Cerebellar nuclear complex (tissue), 1 donor: ENCODE measurements at regions not wholly inside any gene's neighbourhood (a gene's known extent, or its start where the extent isn't known, plus 50 kb on each side); places are given as distances from the start of the nearest gene placed in this dataset.
A peak's percentile ranks its signal among the peaks of the same experiment; 100 is the strongest.

ENCODE experiments used
- DNase-seq, 2 experiments: peaks; one replicate each; lab custom pipeline; 2025; lab: John Stamatoyannopoulos, UW

DNA sequence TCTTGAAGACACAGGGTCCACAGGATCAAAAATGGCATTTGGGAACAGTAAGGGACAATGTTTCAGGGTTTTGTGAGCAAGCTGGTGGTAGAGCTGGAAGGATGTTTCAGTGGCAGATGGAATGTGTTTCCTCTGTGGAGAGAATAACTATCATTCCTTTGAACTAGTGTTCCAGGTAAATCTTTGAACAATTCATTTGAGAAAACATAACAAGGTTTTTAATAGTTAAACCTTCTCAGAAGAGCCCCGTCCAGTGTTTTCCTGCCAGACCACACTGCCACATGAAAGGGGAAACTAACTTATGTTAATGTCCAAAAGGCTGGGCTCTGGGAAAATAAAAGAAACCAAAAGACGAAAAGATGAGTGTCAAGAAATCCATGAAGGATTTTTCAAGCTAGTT, 207.0 kb upstream of the ZNF462 start:
- no peak for DNase-seq

DNA sequence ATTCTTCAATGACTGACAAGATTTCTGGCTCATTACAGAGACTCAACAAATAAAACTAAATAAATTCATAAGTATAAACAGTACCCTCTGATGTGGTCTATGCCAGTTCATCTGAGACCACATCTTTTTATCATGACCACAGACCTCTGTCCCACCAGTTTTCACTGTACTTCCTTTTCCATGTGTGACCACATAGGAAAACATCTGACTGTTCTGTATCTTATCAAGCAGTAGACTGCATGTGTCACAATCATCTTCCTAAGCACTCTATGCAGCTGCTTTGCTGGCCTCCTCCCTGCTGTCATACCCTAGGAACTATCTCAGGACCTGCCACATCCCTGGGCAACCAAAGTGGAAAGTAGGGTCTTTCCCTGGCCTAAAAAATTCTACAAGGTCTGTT, 205.0 kb upstream of the ZNF462 start:
- no peak for DNase-seq

DNA sequence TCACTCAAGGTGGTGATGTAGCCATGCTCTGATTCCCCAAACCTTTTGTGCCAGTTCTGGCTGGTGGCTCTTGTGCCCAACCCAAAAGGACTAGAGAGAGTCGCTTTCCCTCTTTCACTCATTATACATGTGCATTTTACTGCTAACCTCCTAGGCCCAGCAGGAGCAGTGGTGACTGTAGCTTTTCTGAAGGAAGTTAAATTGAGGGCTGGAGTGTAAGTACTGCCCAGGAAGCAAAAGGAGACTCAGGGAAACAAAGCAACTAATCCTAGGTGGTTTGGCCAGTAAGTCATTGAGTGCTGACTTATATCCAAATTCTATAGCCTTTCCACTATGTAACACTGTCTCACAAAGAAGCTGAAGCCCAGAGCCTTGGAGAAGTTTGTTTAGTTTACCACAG, 194.4 kb upstream of the ZNF462 start:
- DNase-seq = no peak

DNA sequence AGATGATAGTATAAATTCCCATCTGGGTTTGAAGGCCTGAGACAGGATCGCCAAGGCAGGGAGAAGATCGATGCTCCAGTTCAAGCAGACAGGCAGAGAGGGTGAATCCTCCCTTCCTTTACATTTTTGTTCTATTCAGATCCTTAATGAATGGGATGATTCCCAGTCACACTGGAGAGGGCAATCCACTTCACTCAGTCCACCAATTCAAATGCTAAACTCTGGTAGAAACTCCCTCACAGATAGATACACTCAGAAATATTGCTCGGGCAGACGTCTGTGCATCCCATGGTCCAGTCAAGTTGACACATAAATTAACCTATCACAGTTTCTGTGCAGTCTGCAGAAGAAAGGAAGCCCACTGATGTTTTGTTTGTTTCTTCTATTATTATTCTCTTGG, 193.1 kb upstream of the ZNF462 start:
- DNase-seq = no peak

DNA sequence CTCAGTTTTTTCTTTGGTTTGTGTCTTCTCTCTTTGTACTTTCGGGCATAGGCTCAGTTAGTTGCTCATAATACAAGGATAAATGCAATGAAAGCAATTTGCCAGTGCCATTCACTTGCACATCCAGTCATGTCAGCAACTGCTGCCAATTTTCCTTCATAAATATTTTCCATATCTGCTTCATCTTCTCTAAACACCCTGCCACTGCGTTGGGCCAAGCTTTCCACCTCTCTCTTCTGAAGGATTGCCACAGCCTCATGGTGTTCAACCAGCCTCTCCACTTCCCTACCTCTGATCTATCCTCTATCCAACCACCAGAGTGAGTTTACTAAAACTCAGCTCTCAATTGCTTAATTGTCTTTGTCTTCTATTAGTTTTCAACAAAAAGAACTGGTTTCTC, 192.5 kb upstream of the ZNF462 start:
- DNase-seq = no peak

DNA sequence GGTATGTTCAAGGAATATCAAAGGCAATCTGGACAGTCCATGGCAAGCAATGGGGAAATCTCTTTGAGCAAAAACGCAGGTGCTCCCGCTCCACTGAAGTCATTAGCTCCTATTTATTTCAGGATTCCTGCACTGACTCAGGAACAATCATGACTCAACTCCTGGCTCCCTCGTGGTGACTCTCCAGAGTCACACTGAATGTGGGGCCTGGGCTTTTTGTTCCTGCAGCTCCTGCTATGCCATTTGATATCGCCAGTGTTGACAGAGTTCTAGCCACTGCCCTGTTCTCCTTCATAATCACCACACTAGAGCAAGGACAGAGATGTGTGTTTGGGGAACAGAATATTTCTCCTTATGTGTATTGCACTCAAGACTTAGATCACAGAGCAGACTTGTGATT, 187.2 kb upstream of the ZNF462 start:
- DNase-seq = no peak

DNA sequence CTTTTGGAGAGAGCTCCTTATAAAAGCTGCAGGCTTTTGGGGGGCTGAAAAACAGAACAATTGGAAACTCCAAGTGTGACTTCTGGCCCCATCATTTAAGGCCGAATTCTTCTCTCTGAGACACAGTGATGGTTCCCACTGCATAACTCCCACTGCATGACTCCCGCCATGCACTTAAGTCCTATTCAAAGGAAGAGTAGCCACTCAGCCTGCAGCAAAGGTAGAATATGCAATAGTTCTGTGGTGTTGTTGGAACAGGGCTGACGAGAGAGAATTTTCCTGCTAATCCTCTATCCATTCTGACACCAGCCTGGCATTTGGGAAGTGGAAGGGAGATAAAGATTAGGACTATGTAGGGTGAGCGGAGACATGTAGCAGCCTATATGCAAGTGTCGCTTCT, 185.6 kb upstream of the ZNF462 start:
- DNase-seq = no peak

DNA sequence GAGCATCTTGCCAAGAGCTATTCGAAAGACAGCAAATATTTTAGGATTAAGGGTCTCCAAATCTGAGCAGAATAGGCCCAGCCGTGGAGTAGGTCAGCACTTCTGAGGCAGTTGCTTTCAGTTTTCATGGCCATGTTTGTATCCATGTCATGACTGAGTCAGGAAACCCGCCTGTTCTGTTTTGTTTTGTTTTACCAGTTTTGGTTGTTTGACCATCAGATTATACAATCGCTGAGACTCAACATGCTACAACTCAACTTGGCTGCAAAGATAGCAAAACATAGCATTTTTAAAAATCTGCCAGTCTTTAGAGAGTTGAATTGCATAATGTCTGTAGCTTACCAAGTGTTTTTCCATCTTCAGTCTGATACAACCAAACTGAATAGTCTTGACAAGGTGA, 185.1 kb upstream of the ZNF462 start:
- DNase-seq = no peak

DNA sequence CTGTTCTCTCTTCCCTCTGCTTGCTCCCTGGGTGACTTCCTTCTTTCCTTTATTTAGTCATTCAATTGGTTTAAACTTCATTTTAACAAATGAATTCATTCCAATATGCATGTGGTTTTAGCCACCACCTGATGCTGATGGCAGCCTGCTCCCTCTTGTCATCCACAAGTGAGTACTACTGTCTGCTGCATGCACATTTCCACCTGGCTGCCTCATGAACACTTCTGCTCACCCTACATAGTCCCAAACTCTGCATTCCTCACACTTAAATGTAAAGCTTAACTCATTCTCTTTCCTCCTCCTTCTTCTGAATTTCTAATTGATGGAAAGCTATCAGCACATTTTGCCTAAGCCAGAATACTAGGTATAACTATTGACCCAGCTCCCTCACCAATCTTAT, 184.7 kb upstream of the ZNF462 start:
- DNase-seq = no peak

DNA sequence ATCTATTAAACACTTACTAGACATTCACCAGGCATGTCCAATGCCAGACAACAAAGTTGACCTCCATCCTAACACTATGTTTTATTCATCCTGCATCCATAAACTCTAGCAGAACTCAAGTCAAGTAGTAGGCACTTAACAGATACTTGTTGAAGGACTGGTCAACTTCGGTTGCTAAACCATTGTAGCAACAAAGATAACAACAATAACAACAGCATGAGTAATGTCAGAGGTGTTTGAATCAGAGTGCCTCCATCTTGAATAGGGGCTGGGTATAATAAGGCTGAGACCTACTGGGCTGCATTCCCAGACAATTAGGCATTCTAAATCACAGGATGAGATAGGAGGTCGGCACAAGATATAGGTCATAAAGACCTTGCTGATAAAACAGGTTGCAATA, 180.5 kb upstream of the ZNF462 start:
- no peak for DNase-seq

DNA sequence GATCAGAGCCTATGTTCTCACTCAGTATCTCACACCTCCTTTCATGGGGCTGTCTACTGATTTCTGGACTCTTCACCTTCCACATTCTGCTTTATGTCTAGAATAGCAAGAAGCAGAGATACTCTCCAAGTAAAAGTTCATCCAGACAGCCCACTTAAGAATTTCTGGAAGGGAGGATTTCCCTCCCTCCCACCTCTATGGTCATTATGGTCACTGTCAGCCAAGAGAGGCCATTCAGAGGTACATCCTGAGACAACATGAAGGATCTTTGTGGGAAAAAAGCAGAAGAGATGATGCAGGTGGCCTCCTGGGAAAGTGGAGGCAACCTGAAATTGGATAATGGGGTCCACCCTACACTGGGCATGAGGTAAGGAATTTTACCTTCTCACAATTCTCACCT, 179.5 kb upstream of the ZNF462 start:
- no peak for DNase-seq

DNA sequence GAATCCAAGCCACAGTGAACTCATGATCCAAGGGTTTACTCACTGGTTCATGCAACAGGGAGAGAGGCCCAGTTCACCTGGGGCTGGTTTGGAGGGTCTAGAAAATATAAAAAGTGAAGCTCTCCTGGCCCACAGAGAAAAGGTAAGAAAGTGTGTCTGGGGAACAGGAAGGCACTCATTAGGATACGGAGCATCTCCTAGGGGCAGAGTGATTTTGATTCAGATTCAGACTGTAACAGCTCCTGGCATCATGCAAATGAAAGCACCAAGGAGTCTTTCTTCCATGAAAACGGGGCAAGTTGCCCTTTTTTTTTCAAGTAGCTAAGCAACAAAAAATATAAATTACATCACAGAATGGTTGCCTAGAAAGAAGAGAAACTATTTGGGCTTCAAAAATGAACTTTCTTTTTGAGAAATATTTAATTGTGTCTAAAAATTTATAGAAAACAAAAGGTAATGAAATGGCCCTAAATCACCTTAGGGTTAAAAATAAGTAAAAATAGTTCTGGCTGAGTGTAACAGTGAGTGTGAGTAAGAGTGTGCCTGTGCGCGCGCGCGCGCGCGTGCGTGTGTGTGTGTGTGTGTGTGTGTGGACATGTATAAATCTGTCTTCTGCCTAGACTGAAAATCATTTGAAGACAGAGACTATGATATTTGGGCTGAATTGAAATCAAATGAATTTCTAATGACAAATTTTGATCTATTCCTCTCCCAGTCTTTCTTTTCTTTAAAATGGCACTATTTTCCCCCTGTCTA, 177.8 kb upstream of the ZNF462 start:
- no peak for DNase-seq

DNA sequence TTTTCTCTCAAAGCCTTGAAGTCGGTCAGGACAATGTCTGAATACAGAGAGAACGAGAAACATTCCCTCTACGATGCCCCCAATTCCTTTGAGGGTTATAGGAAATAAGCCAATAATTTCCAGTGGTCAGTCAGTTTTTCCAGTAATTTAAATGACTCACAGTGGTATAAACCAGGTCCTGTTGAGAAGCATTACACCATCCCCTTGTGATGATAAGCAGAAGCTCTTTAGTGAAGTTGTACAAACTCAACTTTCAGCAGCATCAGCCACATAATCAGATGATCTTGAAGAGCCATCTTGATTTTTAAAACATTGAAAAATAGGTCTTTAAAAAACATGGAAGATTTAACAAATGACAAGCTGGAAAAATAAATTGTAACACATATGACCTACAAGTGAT, 173.9 kb upstream of the ZNF462 start:
- no peak for DNase-seq

DNA sequence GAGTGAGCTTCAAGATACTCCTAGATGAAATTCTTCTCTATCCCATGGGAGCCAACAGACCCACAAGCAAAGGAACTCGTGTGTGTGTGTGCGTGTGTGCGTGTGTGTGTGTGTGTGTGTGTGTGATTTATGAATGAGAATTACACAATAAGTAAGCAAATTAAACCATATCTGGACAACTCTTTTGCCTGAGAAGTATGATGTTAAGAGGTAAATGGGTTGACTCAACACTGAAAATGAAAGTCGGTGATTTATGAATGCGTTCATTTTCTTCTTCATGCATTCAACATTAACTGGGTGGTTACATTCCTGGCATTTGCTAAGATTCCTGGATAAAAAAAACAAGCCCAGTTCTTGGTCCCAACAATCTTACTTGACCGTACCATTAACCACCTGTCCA, 171.3 kb upstream of the ZNF462 start:
- no peak for DNase-seq

DNA sequence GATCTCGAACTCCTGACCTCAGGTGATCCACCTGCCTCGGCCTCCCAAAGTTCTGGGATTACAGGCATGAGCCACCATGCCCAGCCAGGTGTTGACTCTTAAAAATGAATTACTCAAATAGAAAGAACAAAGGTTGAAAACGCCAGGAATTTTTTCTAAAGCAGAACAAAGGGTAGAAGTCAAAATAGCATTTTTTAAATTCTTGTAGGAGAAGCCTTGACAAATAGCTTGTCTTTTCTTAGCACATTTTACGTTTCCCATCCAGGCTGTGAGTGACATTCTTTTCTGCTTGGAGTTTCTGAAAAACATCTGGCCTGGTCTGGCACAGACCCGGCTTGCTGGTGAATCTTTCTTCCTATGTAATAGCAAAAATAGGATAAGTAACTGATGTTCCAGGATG, 169.4 kb upstream of the ZNF462 start:
- DNase-seq = no peak

DNA sequence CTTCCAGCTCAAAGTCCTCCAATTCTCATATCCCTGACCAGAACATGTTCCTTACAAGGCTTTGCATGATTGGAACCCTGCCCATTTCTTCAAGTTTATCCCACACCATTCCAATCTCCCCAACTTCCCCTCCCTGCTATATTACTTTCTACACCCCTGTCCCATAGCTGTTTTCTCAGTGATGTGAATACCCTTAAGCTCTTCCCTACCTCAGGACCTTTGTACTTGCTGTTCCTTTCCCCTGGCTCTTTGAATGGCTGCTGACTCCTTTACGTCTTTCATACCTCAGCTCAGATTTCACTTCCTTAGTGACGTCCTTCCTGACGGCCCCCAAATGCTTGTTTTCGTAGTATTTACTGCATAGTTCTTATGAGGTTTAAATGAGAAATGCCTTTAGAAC, 166.2 kb upstream of the ZNF462 start:
- DNase-seq = no peak

DNA sequence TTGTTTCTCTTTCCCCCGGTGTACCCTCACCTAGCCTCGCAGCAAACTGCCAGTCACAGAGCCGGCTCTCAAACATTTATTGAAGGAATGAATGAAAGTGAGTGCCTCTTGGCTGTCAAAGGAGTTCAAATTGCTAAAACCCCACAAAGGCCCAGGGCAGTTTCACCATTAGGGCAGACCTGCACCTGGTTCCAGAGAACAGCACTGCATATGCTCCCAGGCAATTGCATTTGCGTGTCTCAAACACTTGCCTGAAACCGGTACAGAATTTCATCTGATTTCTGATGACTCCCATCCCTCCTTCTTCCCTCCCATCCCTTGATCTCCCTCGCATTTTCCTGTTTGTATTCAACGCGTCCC, 165.6 kb upstream of the ZNF462 start:
- no peak for DNase-seq

DNA sequence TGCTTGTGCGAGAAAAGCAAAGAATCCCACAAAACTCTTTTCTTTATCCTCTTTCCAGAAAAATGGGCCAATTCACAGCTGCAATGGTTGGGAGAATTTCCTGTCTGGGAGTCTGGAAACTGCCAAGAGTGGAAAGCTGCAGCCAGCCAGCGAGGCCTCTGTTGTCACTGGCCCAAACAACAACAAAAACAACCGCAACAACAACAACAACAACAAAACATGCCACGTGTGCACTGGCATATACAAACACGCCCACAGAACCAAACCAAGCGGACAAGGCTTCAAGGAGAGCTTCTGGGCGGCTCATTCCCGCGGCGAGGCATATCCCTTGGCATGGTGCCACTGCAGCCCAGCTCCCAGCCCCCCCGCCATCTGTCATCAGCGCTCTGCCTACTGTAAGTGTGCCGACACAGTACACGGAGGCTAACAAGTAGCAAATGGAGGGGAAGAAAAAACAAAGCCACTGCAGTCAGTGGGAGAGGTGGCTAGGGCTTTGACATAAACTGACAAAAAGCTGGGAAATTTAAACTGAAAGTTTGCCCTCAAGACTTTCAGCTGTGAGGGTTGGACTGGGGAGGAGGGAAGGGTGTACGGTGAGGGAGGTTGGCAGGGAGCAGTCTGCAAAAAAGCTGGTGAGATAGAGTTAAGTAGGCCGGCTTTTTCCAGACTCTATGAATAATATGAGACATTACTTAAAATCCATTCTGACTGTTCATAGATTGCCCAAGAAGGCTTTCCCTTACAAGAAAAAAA, 165.0 kb upstream of the ZNF462 start:
- peak; percentile 19 to 76 for DNase-seq

DNA sequence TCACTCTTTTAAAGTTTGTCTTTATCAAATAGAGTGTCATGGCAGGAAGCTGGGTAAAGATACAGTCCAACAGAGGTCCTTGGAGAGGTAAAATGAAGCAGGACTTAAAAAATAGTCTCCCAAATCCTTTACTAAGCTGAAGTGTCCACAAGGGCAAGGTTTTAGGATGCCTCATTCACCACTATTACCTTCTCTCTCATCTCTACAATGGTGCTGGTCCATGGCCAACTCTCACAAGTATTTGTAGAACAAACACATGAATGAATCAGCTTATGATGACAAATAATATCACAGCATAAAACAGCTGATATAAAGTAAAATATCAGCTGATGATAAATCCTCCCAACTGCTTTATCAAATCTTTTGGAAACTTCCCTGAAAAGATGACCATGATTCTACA, 162.3 kb upstream of the ZNF462 start:
- DNase-seq = no peak

DNA sequence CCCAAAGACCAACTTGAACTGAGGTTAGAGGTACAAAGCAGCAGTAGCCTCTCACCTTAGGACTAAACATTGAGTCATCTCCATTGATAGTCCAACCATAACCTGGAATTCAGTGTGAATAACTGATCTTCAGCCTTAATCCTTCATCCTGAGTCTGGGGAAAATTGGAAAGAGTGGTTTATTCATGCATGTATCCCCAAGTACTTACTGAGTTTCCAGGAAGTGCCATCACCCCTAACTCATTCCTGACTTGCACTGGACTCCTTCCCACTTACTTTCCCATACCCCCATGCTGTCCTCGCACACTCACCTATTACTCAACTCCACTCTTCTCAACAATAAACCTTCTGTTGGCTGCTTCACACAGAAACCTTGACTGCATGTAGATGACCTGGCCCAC, 161.4 kb upstream of the ZNF462 start:
- DNase-seq = no peak

DNA sequence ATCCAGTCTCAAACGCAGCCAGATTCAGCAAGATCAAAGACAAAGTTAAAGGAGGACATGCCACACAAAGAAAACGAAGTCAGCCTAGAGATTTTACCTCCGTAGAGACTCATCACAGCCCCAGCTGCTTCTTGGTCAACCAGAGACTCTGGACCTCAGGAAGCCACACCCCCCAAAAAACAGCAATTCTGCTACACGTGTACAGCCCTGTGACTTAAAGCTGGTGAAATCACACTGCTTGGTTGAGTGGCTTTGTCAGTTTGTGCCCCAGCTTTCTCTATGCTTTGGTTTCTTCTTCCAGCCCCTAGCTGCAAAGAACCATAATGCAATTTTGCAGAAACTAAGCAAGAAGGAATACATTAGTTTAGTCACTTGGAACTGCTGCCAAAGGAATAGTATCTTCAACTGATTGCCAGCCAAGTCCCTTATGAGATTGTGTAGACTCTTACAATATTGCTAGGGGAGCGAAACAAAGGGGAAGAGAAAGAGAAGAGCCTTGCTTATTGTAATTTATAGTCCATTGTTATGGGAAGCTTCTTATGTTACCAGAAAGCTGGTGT, 158.8 kb upstream of the ZNF462 start:
- no peak for DNase-seq

DNA sequence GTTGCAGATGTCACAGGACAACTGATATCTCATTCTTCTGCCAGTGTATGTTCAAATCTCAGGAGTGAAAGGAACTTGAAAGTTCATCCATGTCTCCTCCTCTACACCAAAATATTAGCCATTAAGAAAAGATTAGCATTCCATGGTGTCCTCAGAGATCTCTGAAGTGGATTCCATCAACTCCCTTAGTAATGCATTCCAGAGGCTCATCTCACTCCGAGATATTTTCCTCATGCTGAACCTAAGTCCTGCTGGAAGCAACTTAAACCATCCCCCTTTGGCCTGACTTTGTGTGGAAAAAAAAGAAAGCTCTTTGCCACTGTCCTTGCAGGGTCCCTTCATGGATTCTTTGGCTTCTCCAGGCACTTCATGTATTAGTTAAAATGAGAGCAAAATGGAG, 155.7 kb upstream of the ZNF462 start:
- no peak for DNase-seq

DNA sequence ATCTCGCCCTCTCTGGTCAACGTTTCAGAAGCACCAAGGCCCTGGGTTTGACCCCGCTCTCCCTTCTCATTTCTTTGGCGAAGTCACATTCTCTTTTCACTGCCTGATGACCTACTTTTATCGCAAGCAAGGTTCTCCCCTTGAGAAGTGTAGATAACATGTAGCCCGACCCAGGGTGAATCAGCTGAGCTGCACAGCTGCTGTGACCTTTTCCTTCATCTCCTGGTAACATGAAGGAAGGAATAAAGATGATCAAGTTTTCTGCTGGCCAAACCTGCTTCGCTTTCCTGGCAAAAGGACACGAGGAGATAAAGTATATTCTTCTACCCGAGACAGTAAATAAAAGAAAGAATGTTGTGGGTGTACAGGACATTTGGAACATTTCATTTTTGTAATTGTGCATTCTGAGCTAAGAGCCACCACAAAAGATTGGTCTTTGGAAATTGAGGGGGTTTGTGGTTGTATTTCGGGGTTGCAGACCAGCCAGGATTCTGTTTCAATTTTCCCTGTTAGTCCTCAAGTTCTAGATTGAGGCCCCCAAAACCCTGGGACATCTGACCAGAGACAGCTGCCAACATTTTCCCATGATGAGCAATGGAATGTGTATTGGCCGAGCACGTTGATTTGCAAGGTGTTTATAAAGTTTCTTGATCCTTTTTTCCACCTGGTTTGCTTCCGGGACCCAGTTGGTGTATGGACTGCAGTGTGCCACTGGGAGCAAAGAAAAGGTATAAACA, 155.1 kb upstream of the ZNF462 start:
- no peak for DNase-seq
